ENCODE measurements at regions not wholly inside any gene's neighbourhood (a gene's known extent, or its start where the extent isn't known, plus 50 kb on each side); places are given as distances from the start of the nearest gene placed in this dataset.
"Not testable (repeated sequence)": the region's sequence is repeated elsewhere in the genome, so short reads cannot be mapped to it uniquely, and the experiment has no call there.

DNA sequence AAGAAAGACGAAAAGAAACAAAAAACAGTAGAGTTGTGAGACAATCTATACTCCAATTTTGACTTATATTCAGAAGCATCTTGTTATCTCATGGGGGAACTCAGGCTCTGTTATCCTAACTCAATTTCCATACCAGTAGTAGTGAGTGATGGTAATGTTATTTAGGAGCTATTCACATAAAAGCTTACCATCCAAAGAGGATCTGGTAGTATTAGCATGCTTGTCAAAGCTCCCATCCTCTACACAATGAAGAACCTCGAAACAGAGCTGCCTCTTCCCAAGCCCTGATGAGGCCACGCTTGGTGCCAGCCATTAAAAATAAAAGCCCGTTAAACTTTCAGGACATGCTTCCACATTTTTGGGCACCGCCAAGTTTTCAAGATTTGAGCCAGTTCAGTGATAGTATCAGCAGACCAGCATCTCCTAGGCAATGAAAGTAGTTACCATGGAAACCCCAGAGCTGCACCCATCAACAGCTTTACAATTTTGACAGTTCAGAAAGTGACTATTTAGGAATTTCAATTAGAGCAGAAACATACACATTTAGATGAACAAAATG is 173.3 kb downstream of the CD83 start:
- no peak for DNase-seq (ENCODE audit: low read depth in 2 of 2)

DNA sequence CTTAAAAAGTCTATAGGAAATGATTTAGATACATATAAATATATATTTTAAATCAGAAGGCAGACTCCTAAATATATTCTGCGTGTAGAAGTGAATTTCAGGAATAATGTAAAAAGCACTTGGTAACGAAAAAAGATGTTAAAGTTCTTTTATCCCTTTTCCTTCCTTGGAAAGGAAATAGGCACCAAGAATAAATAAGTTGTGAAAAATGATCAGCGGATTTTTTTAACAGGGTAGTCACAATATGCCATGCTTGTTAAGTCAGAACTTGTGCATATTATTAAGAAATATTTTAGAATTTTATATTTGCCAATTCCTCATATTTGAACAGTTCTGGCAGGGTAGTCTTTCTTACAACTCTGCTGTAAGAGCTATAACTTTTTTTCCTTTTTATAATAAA is 173.8 kb downstream of the CD83 start:
- DNase-seq (ENCODE audit: low read depth in 2 of 2) = no peak

DNA sequence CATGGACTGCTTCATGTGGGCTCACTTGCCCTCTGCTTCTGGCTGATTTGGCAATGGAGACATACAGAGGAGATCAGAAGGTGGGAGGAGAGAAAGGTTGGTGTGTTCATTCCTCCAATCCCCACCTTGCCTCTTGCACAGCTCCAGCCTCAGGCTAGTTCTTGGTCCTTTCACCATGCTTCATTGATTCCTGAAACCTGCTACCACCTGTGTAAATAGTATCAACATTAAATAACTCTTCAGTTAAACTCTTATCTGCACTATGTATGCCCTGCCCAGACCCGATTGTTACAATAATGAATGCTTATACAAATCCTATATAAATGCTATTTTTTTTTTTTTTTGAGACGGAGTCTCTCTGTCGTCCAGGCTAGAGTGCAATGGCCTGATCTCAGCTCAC is 174.5 kb downstream of the CD83 start:
- no peak for DNase-seq (ENCODE audit: low read depth in 2 of 2)

DNA sequence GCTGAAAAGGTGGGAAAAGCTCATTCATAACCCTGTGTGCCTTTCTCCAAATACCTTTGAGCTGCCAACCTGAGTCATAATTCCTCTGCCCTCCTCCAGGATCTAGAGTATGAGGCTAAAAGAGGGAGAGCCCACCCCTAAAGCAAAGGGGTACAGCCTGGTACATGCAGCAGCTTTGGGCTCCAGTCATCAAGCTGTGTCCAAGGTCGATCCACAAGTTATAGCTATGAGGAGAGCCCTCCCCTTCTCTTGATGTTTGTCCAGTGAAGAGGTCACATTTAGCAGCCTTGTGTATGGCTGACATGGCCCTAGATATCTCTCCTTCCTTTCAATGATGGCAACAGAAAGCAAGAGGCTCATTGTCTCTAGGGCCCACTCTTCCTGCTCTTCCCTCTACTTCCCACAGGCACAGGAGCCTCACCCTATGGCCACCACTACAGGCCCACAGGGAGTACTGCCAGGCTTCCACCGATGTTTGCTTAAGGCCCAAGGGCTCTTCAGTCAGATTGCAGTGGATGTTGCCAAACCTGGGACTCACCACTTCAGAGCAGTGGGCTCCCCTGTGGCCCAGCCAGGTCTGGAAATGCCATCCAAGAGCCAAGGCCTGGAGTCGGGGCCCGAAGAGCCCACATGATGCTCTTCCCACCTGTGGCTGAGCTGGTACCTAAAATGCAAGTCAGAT is 176.8 kb downstream of the CD83 start:
- no peak for DNase-seq (ENCODE audit: low read depth in 2 of 2)

DNA sequence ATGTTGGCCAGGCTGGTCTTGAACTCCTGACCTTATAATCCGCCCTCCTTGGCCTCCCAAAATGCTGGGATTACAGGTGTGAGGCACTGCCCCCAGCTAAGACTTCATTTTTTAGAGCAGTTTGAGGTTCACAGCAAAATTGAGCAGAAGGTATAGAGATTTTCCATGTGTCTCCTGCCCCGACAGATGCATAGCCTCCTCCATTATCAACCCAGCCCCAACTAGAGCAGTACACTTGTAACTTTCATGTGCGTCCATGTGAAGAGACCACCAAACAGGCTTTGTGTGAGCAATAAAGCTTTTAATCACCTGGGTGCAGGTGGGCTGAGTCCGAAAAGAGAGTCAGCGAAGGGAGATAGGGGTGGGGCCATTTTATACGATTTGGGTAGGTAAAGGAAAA is 179.1 kb downstream of the CD83 start:
- DNase-seq (ENCODE audit: low read depth in 2 of 2) = not testable (repeated sequence)

DNA sequence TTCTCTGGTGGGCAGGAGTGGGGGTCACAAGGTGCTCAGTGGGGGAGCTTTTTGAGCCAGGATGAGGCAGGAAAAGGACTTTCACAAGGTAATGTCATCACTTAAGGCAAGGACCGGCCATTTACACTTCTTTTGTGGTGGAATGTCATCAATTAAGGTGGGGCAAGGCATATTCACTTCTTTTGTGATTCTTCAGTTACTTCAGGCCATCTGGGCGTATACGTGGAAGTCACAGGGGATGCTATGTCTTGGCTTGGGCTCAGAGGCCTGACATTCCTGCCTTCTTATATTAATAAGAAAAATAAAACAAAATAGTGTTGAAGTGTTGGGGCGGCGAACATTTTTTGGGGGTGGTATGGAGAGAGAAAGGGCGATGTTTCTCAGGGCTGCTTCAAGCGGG is 179.5 kb downstream of the CD83 start:
- not testable (repeated sequence) for DNase-seq (ENCODE audit: low read depth in 2 of 2)

DNA sequence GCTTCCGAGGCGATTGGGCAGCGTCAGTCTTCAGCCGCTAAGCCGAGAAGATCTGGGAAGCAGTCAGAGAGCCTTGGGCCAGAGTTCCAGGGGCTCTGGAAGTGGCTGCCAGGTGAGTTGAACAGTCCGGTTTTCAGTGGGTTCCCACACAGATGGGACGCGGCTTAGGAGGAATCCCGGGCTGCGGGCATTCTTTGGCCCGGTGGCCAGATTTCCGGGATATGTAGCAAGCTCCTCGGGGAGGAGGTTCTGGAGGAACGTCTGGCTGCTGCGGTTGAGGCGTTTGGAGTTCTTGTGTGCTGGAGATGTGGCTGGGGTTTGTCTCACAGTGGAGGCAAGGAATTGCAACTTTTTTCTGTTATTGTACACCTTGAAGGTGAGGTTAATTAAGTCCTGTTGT is 182.6 kb downstream of the CD83 start:
- DNase-seq (ENCODE audit: low read depth in 2 of 2) = not testable (repeated sequence)

DNA sequence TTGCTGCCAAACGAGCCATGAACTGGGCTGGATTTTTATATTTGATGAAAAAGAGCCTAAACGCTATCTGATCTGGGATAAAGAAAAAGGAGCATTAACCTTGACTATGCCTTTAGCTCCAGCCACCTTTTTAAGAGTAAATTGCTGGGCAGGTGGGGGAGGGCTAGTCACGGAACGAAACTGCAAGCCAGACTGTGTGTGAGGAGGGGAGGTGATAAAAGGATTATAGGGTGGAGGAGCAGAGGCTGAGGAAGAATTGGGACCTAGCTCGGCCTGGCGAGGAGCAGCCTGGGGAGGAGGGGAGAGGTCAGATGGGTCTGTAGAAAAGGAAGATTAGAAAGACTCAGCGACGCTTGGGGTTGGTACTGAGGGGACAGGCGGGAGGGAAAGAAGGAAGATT is 183.1 kb downstream of the CD83 start:
- not testable (repeated sequence) for DNase-seq (ENCODE audit: low read depth in 2 of 2)

DNA sequence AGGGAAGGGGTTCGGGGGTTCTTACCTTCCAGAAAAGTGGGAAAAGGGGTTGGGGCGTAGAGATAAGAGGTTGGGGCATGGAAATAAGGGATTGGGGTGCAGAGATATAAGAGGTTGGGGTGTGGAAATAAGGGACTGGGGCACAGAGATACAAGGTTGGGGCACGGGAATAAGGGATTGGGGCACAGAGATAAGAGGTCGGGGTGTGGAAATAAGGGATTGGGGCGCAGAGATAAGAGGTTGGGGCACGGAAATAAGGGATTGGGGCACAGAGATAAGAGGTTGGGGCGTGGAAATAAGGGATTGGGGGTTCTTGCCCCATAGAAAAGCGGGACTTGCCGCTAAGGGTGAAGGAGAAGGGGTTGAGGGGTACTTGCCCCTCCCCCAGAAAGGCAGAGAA is 183.9 kb downstream of the CD83 start:
- DNase-seq (ENCODE audit: low read depth in 2 of 2) = not testable (repeated sequence)

DNA sequence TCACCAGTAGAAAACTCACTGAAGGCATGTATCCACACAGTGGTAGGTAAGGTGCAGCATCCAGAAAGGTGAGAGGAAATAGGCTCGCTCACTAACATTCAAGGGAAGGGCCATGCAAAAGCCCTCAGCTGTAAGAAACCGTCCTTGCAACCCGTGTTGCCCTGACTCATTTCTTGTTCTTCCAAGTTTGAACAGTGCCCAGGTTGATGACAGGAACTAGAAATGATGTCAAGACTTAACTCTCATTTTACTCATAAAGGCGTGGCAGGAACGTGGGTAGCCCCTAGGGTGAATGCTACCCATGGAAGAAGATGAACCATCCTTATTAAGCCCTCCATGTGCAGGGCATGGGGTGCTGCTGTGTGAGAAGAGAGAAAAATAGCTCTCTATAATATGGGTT is 187.6 kb downstream of the CD83 start:
- DNase-seq (ENCODE audit: low read depth in 2 of 2) = no peak

DNA sequence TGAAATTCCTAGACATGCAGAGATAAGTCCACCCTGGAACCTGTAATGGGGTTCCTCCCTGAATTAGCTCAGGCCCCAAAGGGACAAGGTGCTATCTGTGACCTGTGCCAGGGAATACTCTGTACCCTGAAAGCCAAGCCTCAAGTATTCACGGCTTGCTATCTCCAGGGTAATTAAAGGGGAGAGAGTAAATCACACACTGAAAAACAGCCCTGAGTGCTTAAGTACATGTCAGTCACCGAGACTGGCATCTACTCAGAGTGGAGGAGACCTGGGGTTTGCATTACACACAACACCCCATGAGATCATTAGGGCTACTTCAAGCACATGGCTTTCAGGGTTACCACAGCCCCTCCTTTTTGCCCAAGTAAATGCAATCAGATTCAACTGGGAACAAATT is 188.1 kb downstream of the CD83 start:
- no peak for DNase-seq (ENCODE audit: low read depth in 2 of 2)

DNA sequence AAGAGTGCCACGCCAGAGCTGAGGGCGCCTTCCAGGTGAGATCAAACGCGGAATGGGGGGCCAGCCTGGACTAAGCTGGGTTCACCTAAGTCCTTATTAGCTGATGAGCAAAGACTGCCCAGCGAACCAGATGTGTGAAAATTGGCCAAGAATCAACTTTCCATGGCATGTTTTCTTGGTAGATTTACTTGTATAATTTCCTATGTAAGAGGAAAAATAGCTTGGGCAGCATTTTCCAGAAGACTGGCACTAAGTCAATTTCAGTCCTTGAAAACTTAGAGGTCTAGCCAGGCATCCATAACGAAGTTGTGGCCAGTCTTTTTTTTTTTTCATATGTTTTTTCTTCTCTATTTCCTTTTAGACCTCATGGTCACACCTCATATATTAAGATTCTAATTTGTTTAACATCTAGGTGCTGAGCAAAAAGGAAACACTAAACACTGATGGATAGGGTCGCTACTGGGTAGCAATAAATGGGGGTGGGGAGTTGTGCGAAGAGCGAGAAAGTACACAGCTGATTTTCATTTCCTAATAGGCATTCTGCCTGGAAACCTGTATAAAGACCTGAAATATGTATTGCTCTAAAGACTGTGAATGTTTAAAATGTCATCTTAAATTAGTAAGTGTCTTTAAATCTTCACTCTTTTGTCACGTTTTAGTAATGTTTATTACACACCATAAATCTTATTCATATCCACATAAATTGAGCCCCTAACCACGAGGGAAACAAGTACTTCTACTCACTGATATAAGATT is 188.8 kb downstream of the CD83 start:
- no peak for DNase-seq (ENCODE audit: low read depth in 2 of 2)

DNA sequence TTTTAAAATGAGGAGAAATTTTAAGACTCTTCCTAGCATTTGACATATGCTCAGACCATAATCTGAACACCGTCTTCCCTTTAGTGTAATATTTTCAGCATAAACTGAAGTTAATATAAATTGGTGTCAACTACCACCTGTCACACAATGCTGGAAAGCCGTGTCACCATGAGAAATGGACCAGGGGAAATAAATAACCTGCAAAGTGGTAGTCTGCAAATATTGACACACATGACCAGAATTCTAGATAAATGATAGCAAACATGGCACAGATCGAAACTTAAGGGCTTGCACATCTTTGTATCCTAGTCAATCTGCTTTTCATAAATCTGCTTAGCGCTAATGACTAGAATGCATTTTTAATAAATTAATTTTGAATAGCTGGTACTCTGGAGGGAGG is 191.9 kb downstream of the CD83 start:
- DNase-seq (ENCODE audit: low read depth in 2 of 2) = no peak

DNA sequence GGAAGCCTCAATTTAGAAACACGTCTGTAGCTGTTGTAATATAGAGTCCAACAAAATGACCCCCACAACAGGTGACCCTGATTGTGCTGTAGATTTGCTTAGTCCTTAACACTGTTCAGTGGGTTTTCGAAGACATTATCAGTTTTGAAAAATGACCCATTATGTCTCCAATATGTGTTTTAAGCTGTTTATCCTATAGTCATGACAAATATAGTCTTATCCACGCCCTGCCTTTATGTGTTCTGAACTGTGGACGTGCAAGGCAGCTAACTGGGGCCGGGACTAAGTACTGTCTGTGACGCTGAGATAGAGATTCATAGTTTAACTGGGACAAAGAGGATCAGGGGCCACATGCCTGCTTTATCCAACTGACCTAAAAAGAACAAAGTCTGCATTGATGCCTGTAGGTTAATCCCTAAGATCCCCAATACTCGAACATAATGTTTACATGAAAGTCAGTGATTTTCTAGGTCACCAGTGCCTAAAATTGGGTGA is 192.4 kb downstream of the CD83 start:
- no peak for DNase-seq (ENCODE audit: low read depth in 2 of 2)

DNA sequence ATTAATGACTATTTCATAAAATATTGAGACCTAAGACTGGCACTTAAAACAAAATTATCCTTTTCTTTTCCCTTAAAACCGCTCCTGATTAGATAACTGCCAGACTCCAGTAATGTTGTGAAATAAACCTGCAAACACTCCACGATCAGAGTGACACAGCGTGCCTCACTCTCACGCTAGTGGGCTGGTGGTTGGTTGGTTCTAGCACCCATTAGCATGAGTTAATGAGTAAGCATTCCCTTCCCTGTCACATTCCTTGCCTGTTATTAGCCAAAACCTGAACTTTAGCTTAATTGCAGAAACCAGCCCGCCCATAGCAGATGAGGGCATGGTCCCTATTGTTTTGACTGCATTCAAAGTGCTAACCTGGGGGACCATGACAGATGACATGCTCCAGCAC is 193.4 kb downstream of the CD83 start:
- DNase-seq (ENCODE audit: low read depth in 2 of 2) = no peak

DNA sequence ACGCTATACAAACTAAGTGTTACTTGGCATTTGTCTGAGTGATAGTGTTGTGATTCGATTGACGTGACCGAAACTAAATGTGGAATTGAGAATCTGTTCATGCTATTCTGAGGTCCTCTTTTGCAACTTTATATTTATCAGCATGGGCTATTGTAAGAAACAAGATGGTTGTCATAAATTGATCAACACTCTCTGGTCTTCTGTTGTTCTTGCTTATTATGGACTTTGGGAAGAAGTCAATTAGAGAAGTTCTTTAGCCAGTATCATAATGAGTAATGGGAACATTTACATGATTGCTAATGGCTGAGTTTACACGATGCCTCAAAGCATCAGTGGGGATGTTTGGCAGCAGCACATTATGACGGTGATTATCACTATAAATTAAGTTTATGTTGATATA is 195.0 kb downstream of the CD83 start:
- DNase-seq (ENCODE audit: low read depth in 2 of 2) = no peak

DNA sequence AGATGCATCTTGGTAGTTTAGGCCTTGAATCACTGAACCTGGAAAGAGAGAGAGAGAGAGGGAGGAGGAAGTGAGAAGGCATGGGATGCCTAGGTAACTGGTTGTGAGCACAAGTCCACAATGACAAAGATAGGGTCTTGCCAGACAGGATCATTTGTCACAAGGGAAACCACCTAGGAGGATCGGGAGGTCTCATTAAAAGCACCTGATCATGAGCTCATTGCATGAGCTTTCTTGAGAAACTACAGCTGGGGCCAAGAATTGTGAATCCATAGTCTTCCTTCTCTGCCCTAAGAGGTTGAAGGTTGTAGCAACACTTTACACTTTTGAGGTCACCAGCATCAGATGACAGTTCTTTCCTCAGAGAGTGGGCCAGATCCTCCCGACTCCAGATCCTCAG is 195.7 kb downstream of the CD83 start:
- DNase-seq (ENCODE audit: low read depth in 2 of 2) = no peak

DNA sequence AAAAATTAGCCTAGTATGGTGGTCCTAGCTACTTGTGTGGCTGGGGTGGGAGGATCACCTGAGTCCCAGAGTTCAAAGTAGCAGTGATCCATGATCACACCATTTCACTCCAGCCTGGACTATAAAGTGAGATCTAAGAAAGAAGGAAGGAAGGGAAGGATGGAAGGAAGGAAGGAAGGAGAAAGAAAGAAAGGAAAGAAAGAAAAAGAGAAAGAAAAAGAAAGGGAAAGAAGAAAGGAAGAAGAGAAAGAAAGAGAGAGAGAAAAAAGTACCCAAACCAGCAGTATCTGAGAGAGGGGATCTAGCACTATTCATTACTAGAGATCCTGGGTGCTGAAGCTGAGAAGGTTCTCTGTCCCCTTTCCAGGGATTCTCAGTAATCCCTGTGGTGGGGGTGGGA is 197.8 kb downstream of the CD83 start:
- DNase-seq (ENCODE audit: low read depth in 2 of 2) = no peak

DNA sequence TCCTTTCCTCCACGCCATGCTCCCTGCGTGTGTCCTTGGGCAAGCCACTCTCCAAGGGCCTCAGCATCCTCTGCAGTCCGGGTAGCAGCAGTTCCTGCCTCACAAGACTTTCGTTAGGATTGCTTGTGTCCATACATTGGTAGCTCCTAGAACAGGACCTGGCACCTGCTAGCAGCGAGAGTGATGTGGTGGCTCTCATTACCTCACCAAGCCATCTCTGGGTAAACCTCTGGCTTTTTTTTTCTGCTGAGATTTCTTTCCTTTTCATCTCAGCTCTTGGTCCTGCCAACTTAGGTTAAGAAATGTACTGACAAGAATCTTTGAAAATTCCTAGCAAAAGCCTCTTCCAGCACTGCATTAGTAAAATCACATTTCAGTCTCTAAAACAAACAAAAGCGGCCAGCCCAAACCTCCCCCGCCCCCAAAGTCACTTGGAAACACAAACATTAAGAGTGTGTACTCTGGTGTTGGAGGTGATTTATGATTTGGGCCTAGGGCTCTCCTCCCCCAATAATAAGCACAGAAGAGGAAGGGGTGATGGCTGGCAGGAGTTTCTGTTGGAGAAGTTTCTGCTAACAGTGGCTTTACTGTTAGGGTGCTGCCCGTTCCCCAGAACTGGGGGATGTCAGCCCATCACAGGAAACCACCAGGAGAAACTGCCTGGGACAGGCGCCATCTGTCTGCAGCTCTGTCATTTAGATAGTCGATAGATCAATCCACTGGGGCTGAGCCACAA is 199.2 kb downstream of the CD83 start:
- no peak for DNase-seq (ENCODE audit: low read depth in 2 of 2)

DNA sequence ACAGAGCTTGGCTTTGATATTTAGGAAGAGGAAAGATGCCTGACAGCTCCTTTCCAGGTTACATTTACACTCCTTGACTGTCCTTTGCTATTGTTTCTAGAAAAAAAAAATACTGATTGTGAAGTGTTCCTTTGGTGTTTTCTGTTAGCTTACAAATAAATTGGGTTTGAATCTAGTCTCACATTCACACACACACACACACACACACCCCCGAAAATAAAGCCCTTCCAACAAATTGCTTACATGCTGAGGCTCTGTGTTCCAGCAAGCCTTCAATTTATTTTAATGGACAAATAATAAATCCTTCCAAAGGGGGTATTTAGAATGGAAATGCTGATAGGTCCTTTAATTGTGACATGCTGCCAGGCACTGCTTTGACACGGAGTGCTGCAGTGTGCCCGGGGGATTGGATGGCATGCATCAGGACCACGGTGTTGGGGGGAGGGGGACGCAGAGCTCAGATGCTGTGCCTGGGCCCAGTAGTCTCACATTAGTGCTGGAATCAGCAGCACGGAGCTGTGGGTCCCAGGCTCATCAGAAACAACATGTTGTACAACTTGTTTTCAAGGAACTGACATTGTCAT is 199.9 kb downstream of the CD83 start:
- DNase-seq (ENCODE audit: low read depth in 2 of 2) = no peak

DNA sequence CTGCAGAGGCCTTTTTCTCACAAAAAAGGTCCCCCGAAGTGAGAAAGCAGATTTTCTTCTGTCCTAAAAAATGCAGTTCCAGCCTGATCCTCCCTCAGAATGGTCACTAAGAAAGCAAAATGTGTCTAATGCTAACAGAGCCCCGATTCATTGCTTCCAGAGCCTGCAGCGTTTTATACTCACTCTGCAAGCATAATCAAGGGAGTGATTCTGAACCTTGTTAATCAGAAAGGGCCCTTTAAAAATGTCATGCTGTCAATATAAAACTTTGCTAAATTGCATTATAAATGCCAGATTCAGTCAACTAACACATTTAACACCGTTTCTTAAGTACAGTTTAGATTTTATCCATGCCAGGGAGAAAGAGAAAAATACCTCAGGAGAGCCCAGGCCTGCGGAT is 202.8 kb downstream of the CD83 start:
- DNase-seq (ENCODE audit: low read depth in 2 of 2) = no peak

All from stimulated activated CD8-positive, alpha-beta memory T cell treated with anti-CD3 and anti-CD28 coated beads, Interleukin-2, amount 100 ng/mL, for 1 hour (primary cell).